HG03064 (cell line): ENCODE measurements at regions not wholly inside any gene's neighbourhood (a gene's known extent, or its start where the extent isn't known, plus 50 kb on each side); places are given as distances from the start of the nearest gene placed in this dataset.

Experiments used
- ATAC-seq: cut with Tn5 transposase; IDR thresholded peaks from one replicate; pipeline ENCODE4 v1.9.1; 2021; ENCODE audit warnings: low read depth; ENCODE audit not compliant: unreplicated experiment

DNA sequence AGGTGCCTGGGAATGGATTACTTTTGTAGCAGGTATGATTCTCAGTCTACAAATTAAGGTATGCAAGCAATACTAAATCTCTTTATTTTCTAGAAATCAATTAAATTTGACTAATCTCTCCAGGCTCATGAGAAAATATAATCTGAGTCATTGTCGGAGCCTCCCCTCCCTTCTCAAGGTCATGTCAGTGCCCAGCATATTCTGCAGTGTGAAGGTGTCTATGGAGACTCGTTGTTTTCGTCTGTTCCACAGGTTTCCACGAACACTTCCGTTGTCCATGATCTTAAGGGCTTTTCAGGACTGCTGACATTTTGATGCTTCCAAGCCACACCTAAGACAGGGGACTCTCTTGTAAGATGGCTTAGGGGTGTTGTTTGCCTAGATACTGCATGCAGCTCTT is 56.6 kb upstream of the SCOC start:
- ATAC-seq = no peak

DNA sequence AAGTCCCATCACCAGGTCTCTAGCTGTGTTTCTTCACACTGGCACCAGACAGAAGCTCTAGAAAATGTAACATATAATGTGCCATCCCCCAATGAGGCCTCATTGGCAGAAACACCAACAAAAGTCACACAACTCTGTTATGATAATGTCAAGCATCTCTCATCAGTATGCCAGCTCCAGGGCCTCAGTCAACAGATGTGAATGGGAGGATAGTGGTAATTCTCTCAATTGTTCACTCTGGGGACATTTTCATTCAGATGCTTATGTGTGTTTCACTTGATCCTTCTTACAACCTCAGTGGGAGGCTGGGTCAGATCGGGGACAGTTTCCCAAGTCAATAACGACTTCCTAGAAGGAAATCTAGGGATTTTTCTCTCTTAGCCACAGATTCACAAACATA is 57.5 kb upstream of the SCOC start:
- ATAC-seq = no peak

DNA sequence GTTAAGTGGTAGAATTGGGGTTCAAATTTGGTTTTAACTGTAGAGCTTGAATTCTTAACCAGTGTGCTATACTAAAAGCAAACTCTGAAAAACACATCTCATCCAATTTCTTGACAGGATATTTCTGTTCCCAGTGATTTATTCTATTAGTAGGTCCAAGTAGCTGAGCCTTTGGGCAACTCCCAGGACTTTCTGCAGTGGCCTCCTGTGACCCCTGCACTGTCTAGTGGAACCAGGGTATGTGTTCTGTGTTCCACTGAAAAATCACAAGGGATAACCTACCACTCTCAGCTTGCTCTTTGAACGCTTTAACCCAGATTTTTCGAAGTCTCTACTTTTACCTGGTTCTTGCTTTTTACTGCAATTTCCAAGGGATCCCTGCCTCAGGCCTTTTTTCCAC is 58.0 kb upstream of the SCOC start:
- no peak for ATAC-seq

DNA sequence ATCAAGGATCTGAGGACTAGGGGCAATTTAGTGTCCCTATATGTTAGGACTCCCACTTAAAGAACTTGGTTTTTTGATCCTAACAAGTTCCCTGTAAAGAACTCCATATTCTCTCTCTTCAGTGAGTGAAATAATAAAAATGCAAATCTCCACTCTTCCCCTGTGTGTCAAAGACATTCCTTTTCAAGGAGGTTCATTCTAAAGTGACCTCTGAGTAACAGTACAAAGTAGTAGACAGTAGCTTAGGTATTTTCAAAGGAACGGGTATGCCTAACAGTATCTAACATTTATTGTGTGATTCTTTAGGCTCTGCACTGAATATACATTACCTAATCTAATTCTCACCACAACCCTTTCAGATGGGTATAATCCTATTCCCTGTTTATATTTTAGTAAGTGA is 58.4 kb upstream of the SCOC start:
- ATAC-seq = no peak

DNA sequence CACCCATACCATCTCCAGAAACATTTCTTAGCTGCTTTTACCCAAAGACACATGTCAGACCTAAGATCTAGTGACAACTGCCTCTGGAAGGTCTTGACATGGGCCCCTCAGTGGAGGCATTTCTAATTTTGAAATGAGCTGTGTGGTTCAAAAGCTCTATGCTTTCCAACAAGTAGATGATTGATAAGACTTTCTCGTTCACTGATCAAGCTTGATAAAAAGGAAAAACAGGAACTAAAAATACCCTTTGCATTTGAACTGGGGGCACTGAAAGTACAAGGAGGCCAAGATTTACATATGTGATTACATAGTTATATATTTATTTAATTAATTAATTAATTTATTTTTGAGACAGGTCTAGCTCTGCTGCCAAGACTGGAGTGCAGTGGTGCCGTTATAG is 61.3 kb upstream of the SCOC start:
- ATAC-seq = no peak

DNA sequence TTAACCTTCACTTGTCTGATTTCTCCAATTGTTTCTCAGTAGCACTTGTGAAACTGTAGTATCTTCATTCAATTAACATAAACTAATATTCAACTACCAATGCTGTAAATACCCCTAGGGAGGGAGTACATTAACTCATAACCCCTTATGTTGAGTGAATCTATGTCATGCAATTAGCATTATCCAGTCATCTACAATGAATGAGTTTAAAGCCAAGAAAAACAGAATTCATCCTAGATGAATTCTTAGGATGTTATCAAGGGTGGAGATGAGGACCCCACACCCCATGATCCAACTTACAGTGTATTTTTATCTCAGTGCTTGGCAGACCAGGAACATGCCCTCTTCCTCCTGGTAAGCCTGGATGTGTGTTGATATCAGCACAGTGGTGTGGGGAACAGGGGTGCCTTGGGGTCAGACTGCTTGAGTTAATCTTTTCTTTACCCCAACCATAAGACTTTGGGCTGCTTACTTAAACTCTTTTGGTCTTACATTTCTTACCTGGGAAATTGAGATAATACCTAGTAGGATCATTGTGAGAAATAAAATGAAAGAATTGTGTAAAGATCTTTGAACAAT is 62.1 kb upstream of the SCOC start:
- no peak for ATAC-seq

DNA sequence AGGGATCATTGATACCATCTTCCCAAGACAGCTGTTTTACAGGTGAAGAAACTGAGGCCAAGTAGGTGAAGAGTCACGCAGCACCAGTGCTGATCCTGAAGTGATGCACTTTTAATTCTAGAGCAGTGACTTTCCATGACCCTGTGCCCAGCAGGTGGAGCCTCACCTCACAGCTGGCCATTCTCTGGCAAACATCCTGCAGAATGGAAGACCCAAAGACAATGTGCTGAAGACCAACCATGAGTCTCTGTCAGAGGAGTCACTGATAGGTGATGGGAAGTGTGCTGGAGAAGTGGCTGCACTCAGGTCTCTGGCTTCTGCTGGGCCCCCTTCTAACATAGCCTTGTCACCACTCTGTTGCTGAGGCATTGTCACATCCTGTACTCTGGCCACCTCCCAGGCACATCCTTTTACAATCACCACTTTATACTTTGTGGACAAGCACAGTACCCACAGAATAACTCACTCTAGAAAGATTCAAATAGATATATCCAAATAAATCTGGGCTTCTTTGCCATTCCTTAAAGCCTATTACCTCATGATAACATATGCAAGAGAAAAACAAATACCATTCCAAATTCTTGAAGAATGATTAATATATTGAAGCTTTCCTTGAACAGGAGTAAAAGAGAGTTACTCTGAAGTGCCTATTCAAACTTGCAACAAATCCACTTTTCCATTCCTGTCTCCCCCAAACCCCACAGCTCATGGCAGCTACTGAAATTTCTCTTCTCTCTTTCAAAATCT is 64.1 kb upstream of the SCOC start:
- no peak for ATAC-seq

DNA sequence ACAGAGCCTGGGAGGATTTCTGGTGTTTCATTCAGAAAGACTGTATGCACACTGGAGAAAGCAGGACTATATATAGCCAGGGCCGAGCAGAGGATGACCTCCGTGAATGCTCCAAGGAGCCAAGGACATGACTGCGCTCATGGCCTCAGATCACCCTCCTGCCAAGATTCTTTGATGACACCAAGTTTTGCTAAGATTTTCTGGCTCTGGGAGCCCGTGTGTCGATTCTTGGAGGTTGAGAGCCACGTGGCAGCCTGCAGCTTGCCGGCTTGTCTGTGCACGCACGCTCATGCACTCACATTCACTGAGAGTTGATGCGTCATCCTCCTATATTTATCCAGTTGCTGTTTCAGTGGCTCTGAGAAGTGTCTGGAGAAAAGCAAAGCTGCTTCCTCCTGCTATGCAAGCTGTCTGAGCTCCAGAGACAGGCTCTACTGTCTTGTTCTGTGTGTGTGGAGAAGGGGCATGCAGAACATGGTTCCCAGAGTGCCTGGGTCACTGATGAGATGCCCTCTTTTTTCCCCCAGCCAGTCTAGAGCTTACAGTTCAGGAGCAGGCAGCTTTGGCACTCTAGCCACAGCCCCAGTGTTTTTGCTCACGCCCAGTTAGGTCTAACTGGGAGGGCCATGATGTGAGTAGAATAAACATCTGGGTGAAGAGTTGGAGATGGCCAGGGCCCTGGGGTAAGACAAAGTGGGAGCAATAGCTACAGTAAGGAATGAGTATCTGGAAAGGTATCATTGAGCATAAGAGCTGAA is 64.9 kb upstream of the SCOC start:
- ATAC-seq = no peak

DNA sequence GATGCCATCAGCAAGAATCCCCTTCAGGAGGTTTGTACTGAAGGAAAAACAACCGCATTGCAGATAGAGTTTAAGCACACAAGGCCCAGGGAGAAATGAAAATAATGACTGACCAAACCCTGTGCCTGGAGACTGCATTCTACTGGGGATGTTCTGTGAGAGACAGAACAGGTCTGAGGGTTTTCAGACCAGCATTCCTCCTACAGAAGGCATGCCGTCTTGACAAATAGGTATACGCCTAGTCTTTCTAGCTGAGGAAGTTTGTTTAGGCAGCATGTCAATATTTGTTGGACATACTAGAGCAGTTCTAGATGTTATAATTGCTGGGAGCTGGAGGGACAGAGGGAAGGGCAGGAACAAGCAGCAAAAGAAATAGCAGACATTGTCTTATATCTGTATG is 68.4 kb upstream of the SCOC start:
- no peak for ATAC-seq

DNA sequence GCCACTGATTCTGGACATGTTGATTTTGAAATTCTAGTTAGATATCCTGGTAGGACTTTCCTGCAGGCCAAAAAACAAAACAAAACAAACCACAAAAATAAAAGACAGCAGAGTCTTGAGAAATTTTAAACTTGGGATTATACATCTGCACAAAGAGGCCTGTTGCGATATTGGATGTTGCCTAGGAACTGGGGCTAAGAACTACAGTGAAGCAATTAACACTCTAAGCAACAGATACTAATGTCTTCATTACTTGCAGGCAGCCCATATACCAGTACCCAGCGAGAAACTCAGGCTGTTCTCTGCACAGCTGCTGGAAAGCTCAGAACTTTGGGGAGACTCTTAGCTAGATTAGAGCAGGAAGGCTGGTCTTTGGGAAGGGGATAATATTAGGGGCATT is 69.1 kb upstream of the SCOC start:
- no peak for ATAC-seq

DNA sequence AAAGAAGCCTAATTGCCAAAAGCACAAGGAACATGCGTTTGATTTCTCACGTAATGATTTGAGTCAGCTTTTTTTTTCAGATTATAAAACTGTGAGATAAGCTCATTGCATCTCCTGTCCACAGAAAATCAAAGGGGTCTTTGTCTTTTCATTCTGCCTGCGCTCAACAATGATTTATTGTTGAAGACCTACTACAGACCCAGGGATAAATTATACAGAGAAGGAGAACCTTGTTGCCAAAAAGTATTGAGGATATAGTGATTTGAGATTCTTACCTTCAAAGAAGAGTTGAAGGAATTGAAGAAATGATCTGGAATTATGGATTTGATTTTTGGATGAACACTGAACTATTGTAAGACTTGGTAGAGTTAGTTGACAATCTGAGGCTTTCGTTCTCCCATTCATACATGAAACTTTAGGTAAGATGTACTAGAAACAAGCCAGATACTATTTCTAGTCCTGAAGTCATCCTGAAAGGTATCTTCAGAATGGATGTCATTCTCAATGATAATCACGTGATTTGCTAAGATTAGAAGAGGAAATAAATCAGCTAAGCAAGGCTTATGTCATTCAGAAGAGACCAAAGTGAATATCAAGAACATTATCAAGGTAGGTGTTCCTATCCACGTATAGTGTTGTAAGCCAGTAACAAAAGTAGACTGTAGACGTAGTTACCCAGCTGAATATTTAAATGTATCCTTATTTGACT is 71.1 kb upstream of the SCOC start:
- ATAC-seq = no peak

DNA sequence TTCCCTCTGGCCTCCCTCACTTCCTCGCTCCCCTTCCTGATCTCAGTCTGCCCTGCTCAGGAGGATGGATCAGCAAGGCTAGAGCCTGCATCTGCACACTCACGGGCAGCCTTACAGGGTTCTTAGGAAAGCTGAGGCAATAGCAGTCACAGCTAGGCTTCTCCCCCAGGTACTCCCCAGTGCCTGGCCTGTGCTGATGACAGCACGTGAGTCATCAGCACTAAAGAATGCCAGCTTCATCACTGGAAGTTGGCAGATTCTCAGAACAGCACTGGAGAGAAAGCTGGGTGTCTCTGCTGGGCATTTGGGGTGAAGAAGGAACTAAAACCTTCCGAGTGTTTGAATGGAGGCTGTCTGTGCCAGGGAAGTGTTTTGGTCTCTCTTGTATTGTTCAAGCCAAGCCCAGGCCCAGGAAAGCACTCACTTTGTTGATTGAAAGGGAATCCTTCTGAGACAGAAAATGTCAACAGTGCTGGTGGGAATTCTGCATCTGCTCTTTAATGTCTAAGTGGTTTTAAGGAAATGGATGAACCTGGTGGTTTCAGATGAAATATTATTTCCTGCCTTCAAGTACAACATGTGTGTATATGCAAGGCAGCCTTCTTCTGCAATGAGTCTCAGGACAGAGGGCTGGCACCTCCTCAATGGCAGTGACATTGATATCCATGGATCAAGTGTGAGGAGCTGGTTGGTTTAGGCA is 73.0 kb upstream of the SCOC start:
- no peak for ATAC-seq

DNA sequence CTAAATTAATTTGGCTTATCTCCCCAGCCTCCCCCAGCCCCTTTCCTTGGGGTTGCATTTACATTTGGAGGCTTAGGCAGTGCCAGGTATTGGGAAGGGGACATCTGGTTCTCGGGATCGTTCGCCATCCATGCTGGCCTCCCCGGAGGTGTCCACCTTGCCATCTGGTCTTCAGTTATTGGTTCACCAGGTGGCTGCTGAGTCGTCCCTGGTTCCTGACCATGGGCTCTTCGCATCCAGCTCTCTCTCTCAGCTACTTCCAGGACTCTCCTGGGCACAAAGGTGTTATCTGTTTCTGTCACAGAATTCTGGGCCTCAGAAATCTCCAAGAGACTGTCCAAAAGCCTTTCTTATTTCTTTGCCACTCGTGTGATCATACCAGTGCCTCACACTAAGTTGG is 75.4 kb upstream of the SCOC start:
- no peak for ATAC-seq

DNA sequence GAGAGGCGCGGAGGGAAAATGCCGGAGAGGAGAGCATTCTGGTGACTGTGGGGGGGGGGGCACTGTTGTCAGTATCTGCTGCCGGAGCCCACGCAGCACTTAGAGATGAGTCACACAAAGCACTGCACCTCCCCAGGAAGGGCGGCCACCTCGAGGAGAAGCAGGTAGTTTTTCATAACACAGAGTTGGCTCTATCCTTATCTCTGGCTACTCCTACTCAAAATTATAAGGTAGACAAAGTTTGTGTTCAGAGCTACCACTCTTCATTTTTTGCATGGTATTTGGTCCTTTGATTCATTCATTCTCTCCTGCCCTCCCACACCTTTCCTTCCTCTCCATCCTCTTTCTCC is 76.2 kb upstream of the SCOC start:
- no peak for ATAC-seq

DNA sequence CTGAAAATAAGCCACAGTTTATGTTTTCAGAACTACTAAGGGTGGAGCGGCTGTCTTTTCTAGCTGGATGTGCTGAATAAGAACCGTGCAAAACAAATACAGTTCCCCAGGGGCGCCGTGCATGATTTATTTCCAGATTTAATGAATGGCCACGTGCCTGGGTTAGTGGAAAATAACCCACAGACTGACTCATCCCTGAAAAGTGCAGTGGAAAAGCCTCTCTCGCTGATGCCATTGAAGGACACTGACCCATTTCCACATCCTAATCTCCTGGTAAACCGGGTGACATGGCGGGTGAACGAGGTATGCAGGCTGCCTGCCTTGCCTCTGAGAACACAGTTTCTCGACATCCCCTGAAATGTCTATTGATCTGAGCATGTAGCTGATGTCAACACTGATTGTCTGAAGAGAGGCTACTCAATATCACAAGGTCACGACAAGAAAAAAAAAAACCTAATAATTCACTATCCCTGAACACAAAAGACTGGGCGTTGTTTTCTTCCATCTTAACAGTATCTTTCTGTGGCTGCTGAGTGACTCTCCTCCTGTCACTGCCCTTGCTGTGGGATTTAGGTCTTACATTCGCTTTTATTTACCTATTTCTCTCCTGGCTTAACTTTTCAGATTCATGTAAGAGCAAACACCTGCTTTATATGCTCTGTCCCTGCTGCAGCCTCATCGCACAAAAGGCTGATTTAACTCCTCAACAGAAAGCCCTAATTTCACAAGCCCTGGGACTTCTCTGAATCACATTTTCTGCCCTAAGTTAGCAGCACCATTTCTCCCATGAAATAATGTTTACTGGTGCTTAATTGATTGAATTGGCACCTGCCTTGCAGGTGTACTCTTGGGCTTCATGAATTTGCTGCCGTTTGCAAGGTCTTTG is 76.9 kb upstream of the SCOC start:
- ATAC-seq = no peak

DNA sequence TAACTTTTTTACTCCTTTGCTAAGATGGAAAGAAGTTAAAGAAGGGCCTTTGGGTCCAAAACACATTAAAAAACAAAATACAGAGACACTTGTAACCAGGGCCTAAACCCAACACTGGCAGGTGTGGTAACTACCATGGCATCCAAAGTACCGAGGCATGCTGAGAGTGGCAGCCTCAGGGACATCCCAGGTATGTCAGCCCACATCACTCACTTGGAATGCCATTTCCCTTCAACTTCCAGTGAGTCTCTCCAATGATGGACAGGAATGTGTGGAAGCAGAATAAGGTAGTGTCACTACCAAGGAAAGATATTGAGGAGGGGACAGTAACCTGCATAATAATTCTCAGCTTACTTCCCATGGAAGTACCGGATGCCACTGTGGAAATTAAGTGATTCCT is 79.5 kb upstream of the SCOC start:
- ATAC-seq = no peak

DNA sequence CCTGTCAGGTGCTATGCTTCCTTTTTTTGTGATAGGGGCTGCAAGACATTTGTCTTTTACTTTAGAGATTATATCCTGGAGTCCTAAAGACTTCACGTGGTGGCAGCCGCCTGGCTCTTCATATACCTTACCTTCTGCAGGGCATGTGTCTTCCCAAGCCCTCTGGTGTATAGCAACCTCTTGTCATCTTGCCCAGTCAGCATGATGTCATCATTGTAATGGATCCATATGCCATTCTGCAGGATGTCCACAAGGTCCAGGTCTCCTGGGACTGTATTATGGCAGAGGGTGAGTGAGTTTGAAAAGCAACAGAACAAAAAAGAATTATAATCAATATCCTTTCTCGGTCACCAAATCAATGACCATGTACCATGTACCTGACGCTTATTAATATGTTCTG is 82.2 kb upstream of the SCOC start:
- no peak for ATAC-seq

DNA sequence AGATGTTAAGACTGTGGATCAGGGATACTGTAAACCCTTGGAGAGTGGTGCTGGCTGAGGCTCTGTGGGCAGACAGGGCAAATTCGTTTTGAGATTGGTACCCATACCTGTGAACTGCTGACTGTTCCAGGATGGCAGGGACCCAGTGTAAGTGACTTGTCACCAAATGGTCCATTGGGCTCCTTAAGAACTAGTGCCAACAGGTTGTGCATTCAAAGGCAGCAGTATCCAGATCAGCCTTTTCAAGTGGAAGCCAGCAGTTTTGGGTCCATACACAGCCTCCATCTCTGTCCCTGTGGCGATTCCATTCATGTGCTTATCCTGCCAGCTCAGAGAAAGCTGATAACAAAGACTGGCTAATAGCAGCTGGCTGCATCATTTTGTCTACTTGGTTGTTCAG is 84.0 kb upstream of the SCOC start:
- no peak for ATAC-seq

DNA sequence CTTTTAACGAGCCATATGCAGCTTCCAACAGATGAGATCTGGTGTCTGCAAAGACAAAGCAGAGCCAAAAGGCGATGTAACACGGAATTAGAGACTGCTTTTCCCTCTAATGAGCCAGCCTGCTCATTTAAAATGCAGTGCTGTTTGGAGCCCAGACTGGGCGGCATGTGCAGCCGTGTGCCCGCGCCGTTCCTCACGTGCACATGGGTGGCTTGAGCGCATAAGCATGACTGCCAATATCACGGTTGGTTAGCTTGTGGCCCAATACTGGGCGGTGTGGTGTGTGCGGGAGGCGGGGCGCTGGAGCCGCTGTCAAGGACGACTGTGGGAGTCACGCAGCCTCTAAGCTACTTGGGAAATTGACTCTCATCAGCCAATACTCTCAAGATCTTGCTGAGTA is 87.0 kb upstream of the SCOC start:
- ATAC-seq = no peak

DNA sequence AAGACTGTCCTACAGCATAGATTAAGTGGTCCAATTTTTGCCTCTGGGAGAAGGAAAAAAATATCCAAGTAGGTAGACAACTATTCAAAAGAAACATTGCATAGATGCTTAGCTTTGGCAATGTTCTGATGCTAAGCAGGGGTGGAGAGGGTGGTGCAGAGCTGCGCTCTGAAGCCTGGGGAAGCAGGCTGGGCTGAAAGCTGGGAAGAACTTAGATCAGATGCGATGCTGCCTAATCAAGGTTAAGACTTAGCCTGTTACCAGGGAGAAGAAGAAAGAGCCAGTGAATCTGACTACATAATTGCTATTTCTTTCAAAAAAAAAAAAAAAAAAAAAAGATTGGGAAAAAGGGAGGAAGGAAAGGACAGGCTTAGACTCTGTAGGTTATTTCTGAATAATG is 89.0 kb upstream of the SCOC start:
- no peak for ATAC-seq
